ENCODE measurements at regions not wholly inside any gene's neighbourhood (a gene's known extent, or its start where the extent isn't known, plus 50 kb on each side); places are given as distances from the start of the nearest gene placed in this dataset.

DNA sequence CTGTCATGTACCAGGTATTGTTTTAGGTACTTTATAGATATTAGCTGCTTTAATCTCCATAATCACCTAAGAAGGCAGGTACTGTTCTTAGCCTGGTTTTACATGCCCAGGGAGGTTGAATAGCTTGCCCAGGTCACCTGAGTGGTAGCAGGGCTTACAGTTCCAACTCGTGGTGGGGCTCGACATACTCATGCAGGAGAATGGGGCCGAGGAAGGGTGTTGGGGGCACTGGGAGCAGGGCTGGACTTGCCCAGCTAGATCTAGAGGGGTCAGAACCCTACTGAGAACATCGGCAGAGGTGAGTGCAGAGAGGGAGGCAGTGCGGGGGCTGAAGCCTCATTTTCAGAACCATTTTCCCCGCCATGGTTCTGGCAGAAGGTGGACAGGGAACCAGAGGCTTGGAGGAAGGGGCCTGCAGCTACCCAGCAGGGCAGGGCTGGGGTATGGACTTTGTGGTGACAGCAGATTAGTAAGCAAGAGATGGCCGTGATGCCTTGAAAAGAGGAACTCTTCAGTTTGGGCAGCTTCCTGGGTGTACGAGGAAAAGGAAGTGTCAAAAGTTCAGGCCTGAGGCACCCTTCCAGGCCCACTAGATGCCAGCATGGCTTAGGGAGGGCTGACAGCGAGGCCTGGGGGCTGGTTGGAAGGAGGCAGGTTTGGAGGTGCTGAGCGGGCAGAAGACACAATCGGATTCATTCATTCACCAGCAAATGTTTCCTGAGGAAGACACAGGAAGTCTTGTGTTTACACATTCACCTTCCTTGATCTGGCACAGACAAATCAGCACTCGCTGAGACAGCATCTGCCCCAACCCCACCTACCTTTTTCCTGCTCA lies 54.7 kb upstream of the LYVE1 start:
- no peak overlapping the region for H3K4me3 ChIP-seq
- 75 to 78% methylated on average over 12 of the region's 12 CpGs for WGBS, 2 donors
- no peak overlapping the region for H3K27ac ChIP-seq
- H3K9me3 ChIP-seq, result no peaks in the 10 kb centered on the region
- DNase-seq, result peak; percentile 20
- no peaks in the 10 kb centered on the region for H3K27me3 ChIP-seq
- intact Hi-C loops (cut with DNase I; ENCODE audit: low total_unique reads), result no loop called here
- H3K36me3 ChIP-seq (ENCODE audit: low read depth, missing control alignments), result no peaks in the 10 kb centered on the region
- TF ChIP-seq, protein P1, sequence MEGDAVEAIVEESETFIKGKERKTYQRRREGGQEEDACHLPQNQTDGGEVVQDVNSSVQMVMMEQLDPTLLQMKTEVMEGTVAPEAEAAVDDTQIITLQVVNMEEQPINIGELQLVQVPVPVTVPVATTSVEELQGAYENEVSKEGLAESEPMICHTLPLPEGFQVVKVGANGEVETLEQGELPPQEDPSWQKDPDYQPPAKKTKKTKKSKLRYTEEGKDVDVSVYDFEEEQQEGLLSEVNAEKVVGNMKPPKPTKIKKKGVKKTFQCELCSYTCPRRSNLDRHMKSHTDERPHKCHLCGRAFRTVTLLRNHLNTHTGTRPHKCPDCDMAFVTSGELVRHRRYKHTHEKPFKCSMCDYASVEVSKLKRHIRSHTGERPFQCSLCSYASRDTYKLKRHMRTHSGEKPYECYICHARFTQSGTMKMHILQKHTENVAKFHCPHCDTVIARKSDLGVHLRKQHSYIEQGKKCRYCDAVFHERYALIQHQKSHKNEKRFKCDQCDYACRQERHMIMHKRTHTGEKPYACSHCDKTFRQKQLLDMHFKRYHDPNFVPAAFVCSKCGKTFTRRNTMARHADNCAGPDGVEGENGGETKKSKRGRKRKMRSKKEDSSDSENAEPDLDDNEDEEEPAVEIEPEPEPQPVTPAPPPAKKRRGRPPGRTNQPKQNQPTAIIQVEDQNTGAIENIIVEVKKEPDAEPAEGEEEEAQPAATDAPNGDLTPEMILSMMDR (IDR thresholded peaks at IDR 0.05), result no peak
- no peak for TF ChIP-seq POLR2A (IDR thresholded peaks at IDR 0.05)
- H3K4me1 ChIP-seq, result peaks cover 24% of the 10 kb centered on the region

DNA sequence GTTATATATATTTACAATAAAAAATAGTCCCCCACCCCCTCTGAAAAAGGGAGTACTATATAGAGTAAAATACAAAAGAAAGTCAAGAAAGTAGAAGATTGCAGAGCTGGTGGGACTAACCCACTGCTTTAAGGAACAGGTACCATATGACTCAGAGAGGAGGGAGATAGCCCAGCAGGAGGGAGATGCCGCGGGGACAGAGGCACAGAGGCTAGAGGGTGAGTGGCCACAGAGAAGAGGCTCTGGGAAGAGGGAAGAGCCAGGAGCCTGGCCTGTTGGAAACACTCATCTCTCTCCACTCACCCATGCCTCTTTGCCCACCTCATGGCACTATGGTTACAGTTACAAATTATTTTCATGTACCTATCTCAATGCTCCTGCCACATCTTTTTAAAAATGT lies 53.6 kb upstream of the LYVE1 start:
- intact Hi-C loops (cut with DNase I; ENCODE audit: low total_unique reads), result no loop called here
- Histone ChIP-seq H3K27ac (no peak overlapping the region), H3K4me3 (no peak overlapping the region), H3K27me3 (no peaks in the 10 kb centered on the region), H3K36me3 (ENCODE audit: low read depth, missing control alignments) (no peaks in the 10 kb centered on the region), H3K9me3 (no peaks in the 10 kb centered on the region), H3K4me1 (peaks cover 24% of the 10 kb centered on the region)
- WGBS, 2 donors, result 82 to 88% methylated on average over 2 of the region's 2 CpGs
- no peak for DNase-seq
- TF ChIP-seq, protein P1 (IDR thresholded peaks at IDR 0.05), result no peak
- no peak for TF ChIP-seq POLR2A (IDR thresholded peaks at IDR 0.05)

DNA sequence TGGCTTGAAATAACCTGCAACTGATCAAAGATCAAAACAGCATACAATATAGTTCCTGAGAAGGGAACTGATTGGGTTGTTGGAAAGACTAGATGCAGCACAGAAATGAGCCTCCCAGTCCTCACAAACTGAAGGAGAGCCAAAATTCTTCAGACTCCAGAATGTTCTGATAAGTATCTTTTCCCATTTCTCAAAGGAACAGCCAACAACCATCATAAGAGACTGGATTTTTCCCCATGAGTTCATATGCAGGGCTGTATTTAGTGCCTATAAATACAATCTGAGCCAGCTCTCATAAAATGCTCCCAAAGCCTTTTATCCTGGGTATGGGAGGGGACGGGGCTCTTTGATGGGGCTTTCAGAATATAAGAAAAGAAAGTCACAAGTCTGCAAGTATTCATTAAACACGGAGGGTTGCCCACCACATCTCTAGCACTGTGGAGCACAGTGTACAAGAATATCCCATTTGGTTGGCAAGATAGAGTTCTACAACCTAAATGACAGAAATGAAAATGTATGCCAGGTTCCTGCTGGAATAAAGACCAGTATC lies 50.7 kb upstream of the LYVE1 start:
- no peak for TF ChIP-seq POLR2A (IDR thresholded peaks at IDR 0.05)
- TF ChIP-seq, protein P1 (IDR thresholded peaks at IDR 0.05), result no peak
- H3K27me3 ChIP-seq, result no peaks in the 10 kb centered on the region
- no peaks in the 10 kb centered on the region for H3K36me3 ChIP-seq (ENCODE audit: low read depth, missing control alignments)
- H3K27ac ChIP-seq, result peak overlapping the region; percentile 37 to 70
- intact Hi-C loops (cut with DNase I; ENCODE audit: low total_unique reads), result no loop called here
- H3K4me1 ChIP-seq, result peaks cover 14% of the 10 kb centered on the region
- WGBS, 2 donors, result 61 to 80% methylated on average over 2 of the region's 2 CpGs
- no peak for DNase-seq
- no peak overlapping the region for H3K4me3 ChIP-seq
- H3K9me3 ChIP-seq, result no peaks in the 10 kb centered on the region

DNA sequence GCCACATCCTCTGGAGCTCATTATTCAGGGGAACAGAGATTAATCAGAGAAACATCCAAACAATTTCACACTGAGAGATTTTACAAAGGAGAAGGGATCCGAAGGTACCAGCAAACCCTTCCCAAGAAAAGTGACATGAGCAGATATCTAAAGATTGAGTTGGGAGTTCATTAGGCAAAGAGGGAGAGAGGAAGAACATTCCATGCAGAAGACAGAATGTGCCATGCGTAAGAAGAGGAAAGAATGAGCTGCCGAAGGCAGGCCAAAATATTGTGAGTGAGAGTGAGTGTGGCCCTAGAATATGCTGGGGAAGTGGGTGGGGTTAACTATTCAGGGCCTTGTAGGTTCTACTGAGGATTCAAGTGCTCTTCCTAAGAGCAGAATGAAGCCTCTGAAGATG lies 50.0 kb upstream of the LYVE1 start:
- Histone ChIP-seq H3K4me1 (peaks cover 14% of the 10 kb centered on the region), H3K27ac (peak overlapping the region; percentile 37 to 70), H3K36me3 (ENCODE audit: low read depth, missing control alignments) (no peaks in the 10 kb centered on the region), H3K9me3 (no peaks in the 10 kb centered on the region), H3K4me3 (no peak overlapping the region), H3K27me3 (no peaks in the 10 kb centered on the region)
- TF ChIP-seq, protein P1 (IDR thresholded peaks at IDR 0.05), result no peak
- no peak for TF ChIP-seq POLR2A (IDR thresholded peaks at IDR 0.05)
- no peak for DNase-seq
- 62 to 68% methylated on average over 3 of the region's 3 CpGs for WGBS, 2 donors
- intact Hi-C loops (cut with DNase I; ENCODE audit: low total_unique reads), result no loop called here

All from testis (tissue), 2 donors.